ENCODE measurements at regions not wholly inside any gene's neighbourhood (a gene's known extent, or its start where the extent isn't known, plus 50 kb on each side); places are given as distances from the start of the nearest gene placed in this dataset.

- WGBS = 75% methylated on average over 3 of the region's 3 CpGs
Observed at GRCh38 chr17:71149607-71150006, 971.2 kb upstream of the SOX9 start.

GRCh38 chr17:71157297-71157696 is 963.5 kb upstream of the SOX9 start:
- Histone ChIP-seq H3K27ac (no peak overlapping the region), H3K9me3 (no peaks in the 10 kb centered on the region), H3K27me3 (peaks cover 6% of the 10 kb centered on the region), H3K4me3 (no peak overlapping the region), H3K4me1 (no peaks in the 10 kb centered on the region), H3K36me3 (no peaks in the 10 kb centered on the region)
- TF ChIP-seq POLR2AphosphoS5 (IDR thresholded peaks at IDR 0.05) = no peak
- no peak for TF ChIP-seq POLR2A (IDR thresholded peaks at IDR 0.05)
- no peak for TF ChIP-seq EP300 (IDR thresholded peaks at IDR 0.05)
- TF ChIP-seq CTCF (IDR thresholded peaks at IDR 0.05) = no peak
- DNase-seq (ENCODE audit: low spot score in 2 of 2) = no peak
- WGBS = 86% methylated on average over 2 of the region's 2 CpGs

More at GRCh38 chr17:71149607-71150006, 971.2 kb upstream of the SOX9 start:
- TF ChIP-seq EP300 (IDR thresholded peaks at IDR 0.05) (no peak), CTCF (IDR thresholded peaks at IDR 0.05) (no peak), POLR2AphosphoS5 (IDR thresholded peaks at IDR 0.05) (no peak), POLR2A (IDR thresholded peaks at IDR 0.05) (no peak)
- H3K4me1 ChIP-seq = no peaks in the 10 kb centered on the region
- H3K36me3 ChIP-seq = no peaks in the 10 kb centered on the region
- H3K9me3 ChIP-seq = no peaks in the 10 kb centered on the region
- H3K27me3 ChIP-seq = no peaks in the 10 kb centered on the region
- no peak for DNase-seq (ENCODE audit: low spot score in 2 of 2)
- no peak overlapping the region for H3K4me3 ChIP-seq
- no peak overlapping the region for H3K27ac ChIP-seq

DNA sequence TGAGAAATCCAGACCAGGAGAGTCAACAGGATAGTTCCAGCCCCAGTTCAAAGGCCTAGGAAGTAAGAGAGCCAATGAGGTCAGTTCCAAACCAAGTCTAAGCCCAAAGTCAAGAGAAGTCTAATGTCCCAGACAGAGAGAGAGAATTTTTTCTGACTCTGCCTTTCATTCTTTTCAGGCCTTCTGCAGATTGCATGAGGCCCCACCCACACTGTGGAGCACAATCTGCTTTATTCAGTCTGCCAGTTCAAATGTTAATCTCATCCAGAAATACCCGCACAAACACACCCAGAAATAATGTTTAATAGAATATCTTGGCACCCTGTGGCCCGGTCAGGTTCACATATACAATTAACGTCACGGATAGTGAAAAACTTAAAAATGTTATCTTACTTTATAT is 962.4 kb upstream of the SOX9 start:
- TF ChIP-seq POLR2A (IDR thresholded peaks at IDR 0.05) = no peak
- no peak for TF ChIP-seq CTCF (IDR thresholded peaks at IDR 0.05)
- Histone ChIP-seq H3K4me1 (no peaks in the 10 kb centered on the region), H3K27me3 (peaks cover 6% of the 10 kb centered on the region), H3K9me3 (no peaks in the 10 kb centered on the region), H3K36me3 (no peaks in the 10 kb centered on the region), H3K4me3 (no peak overlapping the region), H3K27ac (no peak overlapping the region)
- WGBS = 77% methylated on average over 4 of the region's 4 CpGs
- DNase-seq (ENCODE audit: low spot score in 2 of 2) = no peak

GRCh38 chr17:71163121-71163812 is 957.6 kb upstream of the SOX9 start:
- H3K27ac ChIP-seq = no peak overlapping the region
- H3K27me3 ChIP-seq = peaks cover 6% of the 10 kb centered on the region
- WGBS = 79% methylated on average over 6 of the region's 6 CpGs

GRCh38 chr17:71163813-71164122 is 957.1 kb upstream of the SOX9 start:
- no peak overlapping the region for H3K27ac ChIP-seq

More at GRCh38 chr17:71163121-71163812, 957.6 kb upstream of the SOX9 start:
- H3K4me3 ChIP-seq = no peak overlapping the region
- no peaks in the 10 kb centered on the region for H3K9me3 ChIP-seq
- no peaks in the 10 kb centered on the region for H3K4me1 ChIP-seq
- no peak for TF ChIP-seq POLR2A (IDR thresholded peaks at IDR 0.05)
- no peak for TF ChIP-seq POLR2AphosphoS5 (IDR thresholded peaks at IDR 0.05)
- TF ChIP-seq CTCF (IDR thresholded peaks at IDR 0.05) = no peak
- TF ChIP-seq EP300 (IDR thresholded peaks at IDR 0.05) = no peak
- no peak for DNase-seq (ENCODE audit: low spot score in 2 of 2)
- no peaks in the 10 kb centered on the region for H3K36me3 ChIP-seq

More at GRCh38 chr17:71163813-71164122, 957.1 kb upstream of the SOX9 start:
- Histone ChIP-seq H3K36me3 (no peaks in the 10 kb centered on the region), H3K4me1 (no peaks in the 10 kb centered on the region), H3K9me3 (no peaks in the 10 kb centered on the region), H3K4me3 (no peak overlapping the region), H3K27me3 (peaks cover 6% of the 10 kb centered on the region)
- TF ChIP-seq POLR2AphosphoS5 (IDR thresholded peaks at IDR 0.05) (no peak), CTCF (IDR thresholded peaks at IDR 0.05) (no peak), POLR2A (IDR thresholded peaks at IDR 0.05) (no peak), EP300 (IDR thresholded peaks at IDR 0.05) (no peak)
- no peak for DNase-seq (ENCODE audit: low spot score in 2 of 2)
- WGBS = 91% methylated on average over 8 of the region's 8 CpGs
